HTR-8/SVneo (cell line): ENCODE measurements at regions not wholly inside any gene's neighbourhood (a gene's known extent, or its start where the extent isn't known, plus 50 kb on each side); places are given as distances from the start of the nearest gene placed in this dataset.

ENCODE experiments used
- DNase-seq: peaks from one replicate; pipeline ENCODE4 v3.0.0; 2011; ENCODE audit warnings: low spot score, mixed read lengths; ENCODE audit not compliant: insufficient read length
- FAIRE-seq: peaks from 2 replicates; lab custom pipeline; 2011; peaks lifted over from hg19 to GRCh38; lab: Jason Lieb, UNC

- FAIRE-seq (no peak), DNase-seq (no peak)
Observed at GRCh38 chr13:91211510-91211909, 136.0 kb upstream of the MIR17HG start.

GRCh38 chr13:91212231-91212630 is 135.3 kb upstream of the MIR17HG start:
- no peak for FAIRE-seq
- no peak for DNase-seq

GRCh38 chr13:91214031-91214430 is 133.5 kb upstream of the MIR17HG start:
- no peak for FAIRE-seq
- DNase-seq = no peak

- DNase-seq (no peak), FAIRE-seq (no peak)
Observed at GRCh38 chr13:91216928-91217700, 130.4 kb upstream of the MIR17HG start.

- no peak for DNase-seq
- no peak for FAIRE-seq
Observed at GRCh38 chr13:91219201-91219600, 128.3 kb upstream of the MIR17HG start.

- DNase-seq = no peak
- FAIRE-seq = no peak
Observed at GRCh38 chr13:91220872-91221271, 126.6 kb upstream of the MIR17HG start.

- FAIRE-seq (no peak), DNase-seq (no peak)
Observed at GRCh38 chr13:91228108-91228507, 119.4 kb upstream of the MIR17HG start.

- DNase-seq (no peak), FAIRE-seq (no peak)
Observed at GRCh38 chr13:91228940-91229339, 118.5 kb upstream of the MIR17HG start.

GRCh38 chr13:91232716-91233115 is 114.8 kb upstream of the MIR17HG start:
- FAIRE-seq (no peak), DNase-seq (no peak)

- DNase-seq = no peak
- FAIRE-seq = no peak
Observed at GRCh38 chr13:91233291-91233690, 114.2 kb upstream of the MIR17HG start.

GRCh38 chr13:91236182-91236581 is 111.3 kb upstream of the MIR17HG start:
- FAIRE-seq = no peak

GRCh38 chr13:91236921-91237320 is 110.6 kb upstream of the MIR17HG start:
- DNase-seq = no peak
- FAIRE-seq = no peak

More at GRCh38 chr13:91236182-91236581, 111.3 kb upstream of the MIR17HG start:
- DNase-seq = no peak

GRCh38 chr13:91238036-91238435 is 109.5 kb upstream of the MIR17HG start:
- FAIRE-seq (no peak), DNase-seq (no peak)

GRCh38 chr13:91240341-91240740 is 107.1 kb upstream of the MIR17HG start:
- no peak for FAIRE-seq
- DNase-seq = no peak

GRCh38 chr13:91241221-91241933 is 106.1 kb upstream of the MIR17HG start:
- DNase-seq = no peak
- FAIRE-seq = no peak

- no peak for FAIRE-seq
- no peak for DNase-seq
Observed at GRCh38 chr13:91242652-91243051, 104.8 kb upstream of the MIR17HG start.

GRCh38 chr13:91245288-91245687 is 102.2 kb upstream of the MIR17HG start:
- FAIRE-seq (no peak), DNase-seq (no peak)

GRCh38 chr13:91247768-91248167 is 99.7 kb upstream of the MIR17HG start:
- no peak for DNase-seq

GRCh38 chr13:91248249-91248648 is 99.2 kb upstream of the MIR17HG start:
- FAIRE-seq (no peak), DNase-seq (no peak)

More at GRCh38 chr13:91247768-91248167, 99.7 kb upstream of the MIR17HG start:
- no peak for FAIRE-seq

- no peak for FAIRE-seq
- no peak for DNase-seq
Observed at GRCh38 chr13:91249370-91249769, 98.1 kb upstream of the MIR17HG start.

- FAIRE-seq = no peak
- DNase-seq = no peak
Observed at GRCh38 chr13:91249861-91250260, 97.6 kb upstream of the MIR17HG start.
